HG03354 (cell line): ENCODE measurements at regions not wholly inside any gene's neighbourhood (a gene's known extent, or its start where the extent isn't known, plus 50 kb on each side); places are given as distances from the start of the nearest gene placed in this dataset.
A peak's percentile ranks its signal among the peaks of the same experiment; 100 is the strongest.
"Not testable (repeated sequence)": the region's sequence is repeated elsewhere in the genome, so short reads cannot be mapped to it uniquely, and the experiment has no call there.

ENCODE experiments used
- ATAC-seq: cut with Tn5 transposase; IDR thresholded peaks from one replicate; pipeline ENCODE4 v1.9.1; 2021; ENCODE audit warnings: mild to moderate bottlenecking; ENCODE audit not compliant: unreplicated experiment, poor library complexity, severe bottlenecking

GRCh38 chr10:48102410-48103146 lies 103.0 kb upstream of the FAM25C start:
- not testable (repeated sequence) for ATAC-seq

- not testable (repeated sequence) for ATAC-seq
These were observed 99.3 kb upstream of the FAM25C start for GRCh38 chr10:48098854-48099253.

GRCh38 chr10:48090706-48091105 lies 91.1 kb upstream of the FAM25C start:
- not testable (repeated sequence) for ATAC-seq

GRCh38 chr10:48088087-48088486 lies 88.5 kb upstream of the FAM25C start:
- ATAC-seq = not testable (repeated sequence)

- not testable (repeated sequence) for ATAC-seq
These were observed 84.9 kb upstream of the FAM25C start for GRCh38 chr10:48084446-48084845.

GRCh38 chr10:48071228-48071627 lies 71.6 kb upstream of the FAM25C start:
- ATAC-seq = not testable (repeated sequence)

- peak; percentile 95 for ATAC-seq
These were observed 64.5 kb upstream of the FAM25C start for GRCh38 chr10:48063944-48064625.

GRCh38 chr10:48055395-48055794 lies 55.8 kb upstream of the FAM25C start:
- not testable (repeated sequence) for ATAC-seq
